ENCODE measurements at regions not wholly inside any gene's neighbourhood (a gene's known extent, or its start where the extent isn't known, plus 50 kb on each side); places are given as distances from the start of the nearest gene placed in this dataset.

GRCh38 chr2:223225266-223225665, 173.3 kb downstream of the KCNE4 start:
- H3K4me3 ChIP-seq (ENCODE audit: extremely low read depth, insufficient read depth, low read length, poor library complexity, severe bottlenecking), result no peak overlapping the region
- 85 to 96% methylated on average over 3 of the region's 3 CpGs for WGBS, 2 experiments (ENCODE audit: insufficient coverage in 2 of 2)
- no peaks in the 10 kb centered on the region for H3K4me1 ChIP-seq (ENCODE audit: control insufficient read depth, insufficient read depth, low read length, poor library complexity, severe bottlenecking)
- H3K27ac ChIP-seq (ENCODE audit: low read depth, low read length, severe bottlenecking), result no peak overlapping the region
- H3K36me3 ChIP-seq (ENCODE audit: control insufficient read depth, insufficient read depth, low read length), result no peaks in the 10 kb centered on the region
- no peaks in the 10 kb centered on the region for H3K9me3 ChIP-seq (ENCODE audit: control insufficient read depth, low read length)

- Histone ChIP-seq H3K9me3 (ENCODE audit: control insufficient read depth, low read length) (no peaks in the 10 kb centered on the region), H3K27ac (ENCODE audit: low read depth, low read length, severe bottlenecking) (no peak overlapping the region), H3K4me1 (ENCODE audit: control insufficient read depth, insufficient read depth, low read length, poor library complexity, severe bottlenecking) (no peaks in the 10 kb centered on the region), H3K36me3 (ENCODE audit: control insufficient read depth, insufficient read depth, low read length) (no peaks in the 10 kb centered on the region), H3K4me3 (ENCODE audit: extremely low read depth, insufficient read depth, low read length, poor library complexity, severe bottlenecking) (no peak overlapping the region)
- no CpG with 5 or more reads among the region's 1 CpG for WGBS, 2 experiments (ENCODE audit: insufficient coverage in 2 of 2)
These were observed 174.3 kb downstream of the KCNE4 start for GRCh38 chr2:223226264-223226663.

GRCh38 chr2:223227338-223227737, 175.3 kb downstream of the KCNE4 start:
- H3K27ac ChIP-seq (ENCODE audit: low read depth, low read length, severe bottlenecking), result no peak overlapping the region
- 50 to 57% methylated on average over 1 of the region's 2 CpGs for WGBS, 2 experiments (ENCODE audit: insufficient coverage in 2 of 2)
- no peaks in the 10 kb centered on the region for H3K9me3 ChIP-seq (ENCODE audit: control insufficient read depth, low read length)
- no peaks in the 10 kb centered on the region for H3K4me1 ChIP-seq (ENCODE audit: control insufficient read depth, insufficient read depth, low read length, poor library complexity, severe bottlenecking)
- no peaks in the 10 kb centered on the region for H3K36me3 ChIP-seq (ENCODE audit: control insufficient read depth, insufficient read depth, low read length)
- no peak overlapping the region for H3K4me3 ChIP-seq (ENCODE audit: extremely low read depth, insufficient read depth, low read length, poor library complexity, severe bottlenecking)

DNA sequence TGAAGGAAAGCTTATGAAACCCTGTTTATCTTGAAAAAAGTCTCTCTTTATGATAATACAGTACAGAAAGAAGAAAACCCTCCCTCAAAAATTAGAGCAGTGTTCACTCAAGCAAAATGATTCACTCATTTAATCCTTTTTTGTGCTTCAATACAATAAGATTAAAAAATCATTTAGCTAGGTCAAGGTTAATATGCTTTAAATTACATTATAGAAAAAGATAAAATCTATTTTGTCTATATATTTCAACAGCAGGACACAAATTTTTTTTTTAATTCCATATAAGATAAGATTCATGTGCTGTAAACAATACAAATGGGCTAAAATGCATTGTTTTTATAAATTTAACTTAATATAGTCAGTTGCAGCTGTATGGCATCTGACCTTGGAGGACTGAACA, 176.9 kb downstream of the KCNE4 start:
- Histone ChIP-seq H3K36me3 (ENCODE audit: control insufficient read depth, insufficient read depth, low read length) (no peaks in the 10 kb centered on the region), H3K9me3 (ENCODE audit: control insufficient read depth, low read length) (no peaks in the 10 kb centered on the region), H3K4me3 (ENCODE audit: extremely low read depth, insufficient read depth, low read length, poor library complexity, severe bottlenecking) (no peak overlapping the region), H3K4me1 (ENCODE audit: control insufficient read depth, insufficient read depth, low read length, poor library complexity, severe bottlenecking) (no peaks in the 10 kb centered on the region), H3K27ac (ENCODE audit: low read depth, low read length, severe bottlenecking) (no peak overlapping the region)

- Histone ChIP-seq H3K4me3 (ENCODE audit: extremely low read depth, insufficient read depth, low read length, poor library complexity, severe bottlenecking) (no peak overlapping the region), H3K9me3 (ENCODE audit: control insufficient read depth, low read length) (no peaks in the 10 kb centered on the region), H3K36me3 (ENCODE audit: control insufficient read depth, insufficient read depth, low read length) (no peaks in the 10 kb centered on the region), H3K4me1 (ENCODE audit: control insufficient read depth, insufficient read depth, low read length, poor library complexity, severe bottlenecking) (no peaks in the 10 kb centered on the region), H3K27ac (ENCODE audit: low read depth, low read length, severe bottlenecking) (no peak overlapping the region)
- 78% methylated on average over 1 of the region's 2 CpGs; no CpG with 5 or more reads in 1 of the 2 experiments for WGBS, 2 experiments (ENCODE audit: insufficient coverage in 2 of 2)
These were observed 178.4 kb downstream of the KCNE4 start for GRCh38 chr2:223230352-223230751.

DNA sequence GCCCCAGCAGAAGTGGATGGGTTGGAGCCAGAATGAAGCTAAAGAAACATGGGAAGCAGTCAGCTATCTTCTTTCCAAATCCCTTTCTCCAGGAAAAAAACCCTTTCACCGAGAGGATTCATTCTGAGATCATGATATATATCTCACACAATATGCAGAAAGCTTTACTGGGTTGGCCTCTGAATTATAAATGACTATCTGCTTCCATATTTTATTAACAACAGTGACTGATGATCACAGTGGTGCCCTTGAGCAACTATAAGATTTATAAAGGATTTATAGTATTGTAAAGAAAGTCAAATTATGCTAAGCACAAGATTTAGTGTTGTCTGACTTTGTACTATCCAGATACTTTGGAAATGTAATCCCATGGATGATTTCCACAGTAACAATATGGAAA, 180.3 kb downstream of the KCNE4 start:
- WGBS, 2 experiments (ENCODE audit: insufficient coverage in 2 of 2), result no CpG with 5 or more reads among the region's 1 CpG
- Histone ChIP-seq H3K4me1 (ENCODE audit: control insufficient read depth, insufficient read depth, low read length, poor library complexity, severe bottlenecking) (no peaks in the 10 kb centered on the region), H3K36me3 (ENCODE audit: control insufficient read depth, insufficient read depth, low read length) (no peaks in the 10 kb centered on the region), H3K9me3 (ENCODE audit: control insufficient read depth, low read length) (no peaks in the 10 kb centered on the region), H3K27ac (ENCODE audit: low read depth, low read length, severe bottlenecking) (no peak overlapping the region), H3K4me3 (ENCODE audit: extremely low read depth, insufficient read depth, low read length, poor library complexity, severe bottlenecking) (no peak overlapping the region)

GRCh38 chr2:223232896-223233295, 180.9 kb downstream of the KCNE4 start:
- Histone ChIP-seq H3K4me3 (ENCODE audit: extremely low read depth, insufficient read depth, low read length, poor library complexity, severe bottlenecking) (no peak overlapping the region), H3K36me3 (ENCODE audit: control insufficient read depth, insufficient read depth, low read length) (no peaks in the 10 kb centered on the region), H3K9me3 (ENCODE audit: control insufficient read depth, low read length) (no peaks in the 10 kb centered on the region), H3K4me1 (ENCODE audit: control insufficient read depth, insufficient read depth, low read length, poor library complexity, severe bottlenecking) (no peaks in the 10 kb centered on the region), H3K27ac (ENCODE audit: low read depth, low read length, severe bottlenecking) (no peak overlapping the region)
- no CpG with 5 or more reads among the region's 2 CpGs for WGBS, 2 experiments (ENCODE audit: insufficient coverage in 2 of 2)

- 100% methylated on average over 1 of the region's 2 CpGs for WGBS, 2 experiments (ENCODE audit: insufficient coverage in 2 of 2)
- Histone ChIP-seq H3K27ac (ENCODE audit: low read depth, low read length, severe bottlenecking) (no peak overlapping the region), H3K4me3 (ENCODE audit: extremely low read depth, insufficient read depth, low read length, poor library complexity, severe bottlenecking) (no peak overlapping the region), H3K4me1 (ENCODE audit: control insufficient read depth, insufficient read depth, low read length, poor library complexity, severe bottlenecking) (no peaks in the 10 kb centered on the region), H3K36me3 (ENCODE audit: control insufficient read depth, insufficient read depth, low read length) (no peaks in the 10 kb centered on the region), H3K9me3 (ENCODE audit: control insufficient read depth, low read length) (no peaks in the 10 kb centered on the region)
These were observed 184.0 kb downstream of the KCNE4 start for GRCh38 chr2:223235986-223236385.

DNA sequence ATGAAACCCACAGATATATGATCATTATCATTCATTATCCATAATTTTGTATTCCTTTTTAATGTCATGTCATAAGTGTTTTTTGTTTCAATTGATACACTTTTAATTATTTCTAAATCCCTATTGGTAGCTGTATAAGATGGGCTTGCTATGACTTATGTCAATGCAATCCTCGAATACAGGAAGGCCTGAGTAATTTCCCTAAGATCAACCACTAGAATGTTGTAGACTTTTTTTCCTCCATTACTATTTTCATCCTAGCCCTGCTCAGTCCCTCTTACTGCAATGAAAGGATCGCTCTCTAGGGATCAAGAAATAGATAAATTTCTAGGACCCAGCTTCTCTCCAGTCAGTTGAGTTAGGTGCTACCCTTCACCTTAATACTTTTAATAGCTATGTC, 186.3 kb downstream of the KCNE4 start:
- Histone ChIP-seq H3K36me3 (ENCODE audit: control insufficient read depth, insufficient read depth, low read length) (no peaks in the 10 kb centered on the region), H3K4me3 (ENCODE audit: extremely low read depth, insufficient read depth, low read length, poor library complexity, severe bottlenecking) (no peak overlapping the region), H3K27ac (ENCODE audit: low read depth, low read length, severe bottlenecking) (no peak overlapping the region), H3K4me1 (ENCODE audit: control insufficient read depth, insufficient read depth, low read length, poor library complexity, severe bottlenecking) (no peaks in the 10 kb centered on the region), H3K9me3 (ENCODE audit: control insufficient read depth, low read length) (no peaks in the 10 kb centered on the region)
- no CpG with 5 or more reads among the region's 2 CpGs for WGBS, 2 experiments (ENCODE audit: insufficient coverage in 2 of 2)

DNA sequence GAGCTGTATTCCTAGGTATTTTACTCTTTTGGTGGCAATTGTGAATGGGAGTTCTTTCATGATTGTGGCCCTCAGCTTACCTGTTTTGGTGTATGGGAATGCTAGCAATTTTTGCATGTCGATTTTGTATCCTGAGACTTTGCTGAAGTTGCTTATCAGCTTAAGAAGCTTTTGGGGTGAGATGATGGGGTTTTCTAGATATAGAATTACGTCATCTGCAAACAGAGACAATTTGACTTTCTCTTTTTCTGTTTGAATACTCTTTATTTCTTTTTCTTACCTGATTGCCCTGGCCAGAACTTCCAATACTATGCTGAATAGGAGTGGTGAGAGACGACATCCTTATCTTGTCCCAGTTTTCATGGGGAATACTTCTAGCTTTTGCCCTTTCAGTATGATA, 191.2 kb downstream of the KCNE4 start:
- Histone ChIP-seq H3K9me3 (ENCODE audit: control insufficient read depth, low read length) (no peaks in the 10 kb centered on the region), H3K36me3 (ENCODE audit: control insufficient read depth, insufficient read depth, low read length) (no peaks in the 10 kb centered on the region), H3K27ac (ENCODE audit: low read depth, low read length, severe bottlenecking) (no peak overlapping the region), H3K4me3 (ENCODE audit: extremely low read depth, insufficient read depth, low read length, poor library complexity, severe bottlenecking) (no peak overlapping the region), H3K4me1 (ENCODE audit: control insufficient read depth, insufficient read depth, low read length, poor library complexity, severe bottlenecking) (no peaks in the 10 kb centered on the region)
- 100% methylated on average over 1 of the region's 3 CpGs; no CpG with 5 or more reads in 1 of the 2 experiments for WGBS, 2 experiments (ENCODE audit: insufficient coverage in 2 of 2)

DNA sequence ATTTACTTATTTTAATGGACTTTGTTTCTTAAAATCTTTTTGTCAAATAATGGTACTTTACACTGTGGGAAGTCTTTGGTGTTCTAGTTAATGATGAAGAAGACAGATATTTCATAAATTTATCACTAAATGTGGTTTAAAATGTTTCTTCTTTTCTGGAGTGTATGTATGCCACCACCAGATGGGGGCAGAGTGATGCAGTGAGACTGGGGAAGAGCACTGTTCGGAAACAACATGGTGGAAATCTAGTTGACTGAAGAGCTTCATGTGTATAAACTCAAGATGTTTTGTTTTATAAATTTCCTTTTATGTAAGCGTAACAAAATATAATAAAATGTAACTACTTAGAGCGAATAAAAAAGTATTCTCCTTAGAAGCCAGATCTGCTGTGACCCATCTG, 195.1 kb downstream of the KCNE4 start:
- Histone ChIP-seq H3K4me1 (ENCODE audit: control insufficient read depth, insufficient read depth, low read length, poor library complexity, severe bottlenecking) (no peaks in the 10 kb centered on the region), H3K4me3 (ENCODE audit: extremely low read depth, insufficient read depth, low read length, poor library complexity, severe bottlenecking) (no peak overlapping the region), H3K36me3 (ENCODE audit: control insufficient read depth, insufficient read depth, low read length) (no peaks in the 10 kb centered on the region), H3K9me3 (ENCODE audit: control insufficient read depth, low read length) (no peaks in the 10 kb centered on the region), H3K27ac (ENCODE audit: low read depth, low read length, severe bottlenecking) (no peak overlapping the region)
- WGBS, 2 experiments (ENCODE audit: insufficient coverage in 2 of 2), result no CpG with 5 or more reads among the region's 3 CpGs
